GM21515 (cell line): ENCODE measurements at regions not wholly inside any gene's neighbourhood (a gene's known extent, or its start where the extent isn't known, plus 50 kb on each side); places are given as distances from the start of the nearest gene placed in this dataset.
"Not testable (repeated sequence)": the region's sequence is repeated elsewhere in the genome, so short reads cannot be mapped to it uniquely, and the experiment has no call there.

ENCODE experiments used
- ATAC-seq: cut with Tn5 transposase; IDR thresholded peaks from one replicate; pipeline ENCODE4 v1.9.1; 2021; ENCODE audit not compliant: unreplicated experiment

DNA sequence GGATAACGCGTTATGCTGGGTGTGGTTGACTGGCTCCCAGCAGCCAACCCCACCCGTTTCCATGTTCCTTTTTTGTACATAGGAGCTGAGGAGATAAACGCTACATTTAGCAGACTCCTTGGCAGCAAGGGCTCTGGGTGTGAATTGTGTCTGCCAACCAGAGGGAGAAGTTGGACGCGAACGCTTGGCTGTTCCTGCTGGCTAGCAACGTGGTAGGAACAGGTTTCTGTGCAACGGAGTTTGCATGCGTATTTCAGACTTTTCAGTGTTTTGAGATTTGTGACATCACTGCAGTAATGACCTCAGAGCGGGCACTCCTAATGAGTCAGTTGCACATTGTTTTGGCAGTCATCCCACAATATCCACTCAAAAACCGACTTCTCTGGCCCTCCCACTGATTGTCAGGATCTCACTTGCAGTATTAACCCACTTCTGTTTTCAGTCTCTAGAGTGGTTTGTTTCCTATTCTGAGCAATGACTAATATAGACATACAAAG, 98.7 kb upstream of the RGS1 start:
- ATAC-seq: peak; percentile 76

DNA sequence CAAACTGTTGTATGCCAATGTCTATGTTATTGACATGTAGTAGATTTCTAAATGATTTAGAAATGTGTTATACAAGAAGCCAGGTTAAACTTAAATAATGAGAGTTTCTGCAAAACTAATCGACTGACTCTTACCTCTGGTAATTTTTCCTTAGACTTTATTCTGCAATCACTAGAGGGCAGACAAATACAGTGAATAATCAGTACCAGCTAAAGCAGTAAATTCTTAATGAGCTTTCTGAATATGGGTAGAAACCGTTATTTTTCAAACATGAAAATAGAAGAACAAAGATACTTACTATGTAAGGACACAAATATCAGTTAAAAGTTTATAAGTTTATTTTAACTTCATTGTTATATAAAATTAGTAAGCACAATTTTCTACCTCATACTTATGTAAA, 97.9 kb upstream of the RGS1 start:
- peak; percentile 44 for ATAC-seq

DNA sequence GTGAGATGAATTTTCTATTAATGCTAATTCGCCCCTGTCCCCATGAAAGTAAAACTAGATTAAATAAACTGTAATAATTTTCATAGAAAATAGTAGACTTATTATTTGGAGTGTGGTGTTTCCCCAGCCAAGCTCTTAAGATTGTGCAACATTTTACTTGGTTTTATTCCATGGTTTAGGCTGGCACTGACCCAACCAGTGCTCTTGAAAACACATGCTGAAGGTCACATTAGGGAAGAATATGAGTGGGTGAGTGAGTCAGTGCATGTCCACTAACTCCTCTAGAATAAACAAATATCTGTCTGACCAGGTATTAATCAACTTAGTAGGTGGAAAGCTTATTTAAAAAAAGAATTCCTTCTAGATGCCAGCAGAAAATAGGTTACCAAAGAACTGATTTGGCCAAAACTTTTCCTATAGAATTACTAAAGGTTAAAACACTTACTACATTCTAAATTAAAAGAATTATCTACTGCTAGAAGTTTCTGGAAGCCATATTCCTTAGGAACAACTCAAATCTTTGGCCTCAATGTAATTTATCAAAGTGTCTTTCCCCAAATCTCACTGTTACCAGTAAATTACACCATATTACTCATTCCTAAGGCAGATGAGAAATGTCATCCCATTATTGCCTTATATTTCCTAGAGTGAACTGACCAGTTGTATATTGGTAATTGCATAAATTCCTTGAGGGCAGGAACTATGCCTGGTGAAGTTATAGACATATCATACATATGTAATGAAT, 89.7 kb upstream of the RGS1 start:
- no peak for ATAC-seq

DNA sequence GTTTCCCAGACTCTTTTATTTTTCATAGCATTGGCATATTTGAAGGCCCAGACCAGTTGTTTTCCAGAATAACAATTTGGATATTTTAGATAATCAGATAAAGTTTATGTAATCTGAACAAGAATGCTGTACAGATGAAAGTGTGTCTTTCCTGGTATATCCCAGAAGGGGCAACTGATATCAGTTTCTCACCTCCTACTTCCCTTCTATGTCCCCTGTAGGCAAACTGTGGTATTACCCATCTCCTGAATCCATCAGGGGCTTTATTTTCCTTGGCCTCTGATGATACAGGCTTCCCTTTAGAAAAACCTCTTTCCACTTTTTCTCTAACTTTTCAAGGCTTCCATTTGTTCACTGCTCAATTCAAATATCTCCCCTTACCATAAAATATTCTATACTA, 87.5 kb upstream of the RGS1 start:
- no peak for ATAC-seq

DNA sequence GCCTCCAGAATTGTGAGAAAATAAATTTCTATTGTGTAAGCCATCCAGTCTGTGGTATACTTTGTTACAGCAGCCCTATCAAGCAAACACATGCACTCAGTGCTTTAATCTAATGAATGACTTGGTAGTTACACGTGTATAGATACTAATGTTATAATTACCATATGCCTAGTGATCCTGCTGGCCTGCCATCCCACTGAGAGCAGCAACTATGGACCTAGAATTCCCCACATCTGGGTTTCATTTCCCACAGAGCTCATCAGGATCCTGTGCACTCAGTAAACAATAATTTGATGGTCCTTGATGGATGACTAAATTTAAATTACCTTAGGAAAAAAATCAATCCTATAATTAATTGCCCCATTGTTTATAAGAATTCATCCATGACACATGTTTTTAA, 86.5 kb upstream of the RGS1 start:
- no peak for ATAC-seq

DNA sequence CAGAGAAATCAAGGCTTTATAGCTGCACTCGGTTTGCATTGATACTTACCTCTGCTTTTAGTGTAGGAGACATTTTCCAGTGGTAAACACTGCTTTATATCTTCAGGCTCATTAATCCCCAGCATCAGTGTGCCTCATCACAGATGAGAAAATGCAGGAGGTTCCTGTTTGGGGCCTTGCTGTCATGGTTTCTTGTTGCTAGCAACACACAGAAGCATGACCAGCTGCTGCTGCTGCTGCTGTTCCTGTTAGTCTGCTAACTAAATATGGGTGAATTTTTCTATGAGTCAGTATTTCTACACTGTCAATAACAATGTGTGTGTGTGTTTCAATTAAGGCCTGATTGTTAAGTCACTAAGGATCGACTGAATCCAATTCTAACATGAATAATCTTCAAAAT, 85.8 kb upstream of the RGS1 start:
- ATAC-seq: no peak

DNA sequence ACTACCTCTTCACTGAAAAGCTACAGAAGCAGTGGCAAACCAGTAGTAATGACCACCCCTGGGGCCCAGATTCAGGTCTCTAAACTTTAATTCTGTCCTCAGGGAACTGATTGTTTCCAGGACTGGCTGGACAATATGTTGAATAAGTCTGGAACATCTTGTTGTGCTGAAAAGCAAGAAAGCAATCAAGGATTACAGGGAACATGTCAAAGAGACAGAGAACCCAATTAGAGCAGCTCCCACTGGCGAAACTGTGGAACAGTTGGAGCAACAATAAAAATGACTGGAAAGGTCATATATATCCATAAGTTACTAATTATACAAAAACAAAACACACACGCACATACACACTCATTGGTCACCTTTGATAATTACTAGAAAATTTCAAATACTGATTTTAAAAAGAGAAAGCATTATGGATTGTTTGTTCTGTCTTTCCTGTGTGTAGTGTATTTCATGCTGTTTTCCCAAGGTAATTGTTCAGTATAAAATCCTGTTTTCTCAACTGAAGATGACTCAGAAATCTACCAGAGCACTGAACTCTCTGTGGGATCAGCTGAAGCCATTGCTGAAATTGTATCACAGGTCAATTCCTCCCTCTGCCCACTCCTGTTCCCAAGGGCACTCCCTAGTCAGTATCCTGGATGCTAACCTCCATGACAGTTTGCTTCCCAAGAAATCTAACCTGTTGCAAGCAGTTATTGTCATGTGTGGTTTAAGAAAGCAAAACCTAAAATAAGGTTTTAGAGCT, 83.6 kb upstream of the RGS1 start:
- ATAC-seq: no peak

DNA sequence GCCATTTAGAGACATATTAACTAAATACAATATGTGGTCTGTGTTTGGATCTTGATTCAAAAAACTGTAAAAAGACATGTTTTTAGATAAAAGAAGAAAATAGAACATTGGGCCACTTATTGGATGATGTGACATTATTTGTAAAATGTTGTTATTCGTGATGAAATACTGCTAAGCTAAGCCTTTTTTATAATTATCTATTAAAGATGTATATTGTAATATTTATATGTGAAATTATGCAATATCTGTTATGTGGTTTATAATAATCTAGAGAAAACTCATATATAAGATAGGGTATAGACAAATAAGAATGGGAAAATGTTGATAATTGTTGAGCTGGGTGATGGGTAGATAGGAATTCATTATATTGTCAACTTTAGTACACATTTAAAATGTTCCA, 82.0 kb upstream of the RGS1 start:
- no peak for ATAC-seq

DNA sequence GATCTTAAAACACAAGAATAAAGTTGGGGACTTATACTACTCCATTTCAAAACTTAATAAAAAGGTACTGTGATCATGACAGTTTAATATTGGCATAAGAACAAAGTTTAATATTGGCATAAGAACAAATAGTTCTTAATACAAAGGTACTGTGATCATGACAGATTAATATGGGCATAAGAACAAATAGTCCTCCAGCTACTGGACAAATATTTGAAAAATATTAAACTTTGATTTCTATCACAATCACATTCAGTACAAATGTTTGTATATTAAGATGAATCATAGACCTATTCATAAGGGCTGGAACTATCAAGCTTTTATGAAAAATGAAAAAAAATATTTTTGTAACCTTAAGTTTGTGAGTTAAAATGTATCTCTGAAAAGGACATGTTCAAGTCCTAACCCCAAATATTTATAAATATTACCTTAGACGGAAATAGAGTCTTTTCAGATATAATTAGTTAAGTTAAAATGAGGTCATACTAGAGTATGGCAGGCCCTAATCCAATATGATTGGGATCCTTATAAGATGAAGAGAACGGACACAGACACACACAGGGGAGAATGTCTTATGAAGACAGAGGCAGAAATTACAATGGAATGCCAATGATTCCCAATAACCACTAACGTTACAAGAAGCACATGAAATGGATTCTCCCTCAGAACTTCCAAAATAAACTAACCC, 79.1 kb upstream of the RGS1 start:
- no peak for ATAC-seq

DNA sequence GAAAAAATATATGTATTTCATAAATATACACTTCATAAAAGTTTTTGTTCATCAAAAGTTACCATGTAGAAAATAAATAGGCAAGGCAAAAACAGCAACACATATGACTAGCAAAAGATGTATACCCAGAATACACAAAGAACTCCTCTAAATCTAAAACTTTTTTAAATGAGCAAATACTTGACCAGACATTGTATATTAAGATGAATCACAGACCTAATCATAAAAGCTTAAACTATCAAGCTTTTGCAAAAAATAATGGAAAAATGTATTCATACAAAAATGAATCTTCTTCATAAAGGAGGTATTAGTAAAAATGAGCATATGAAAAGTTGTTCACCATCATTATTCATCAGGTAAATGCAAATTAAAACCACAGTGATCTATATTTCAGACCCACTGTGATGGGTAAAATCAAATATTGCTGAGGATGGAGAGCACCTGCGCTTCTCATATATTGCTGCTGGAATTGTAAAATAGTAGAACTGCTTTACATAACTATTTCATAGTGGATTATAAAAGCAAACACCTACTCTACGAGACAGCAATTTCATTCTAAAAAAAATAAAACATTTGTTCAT, 78.3 kb upstream of the RGS1 start:
- no peak for ATAC-seq

DNA sequence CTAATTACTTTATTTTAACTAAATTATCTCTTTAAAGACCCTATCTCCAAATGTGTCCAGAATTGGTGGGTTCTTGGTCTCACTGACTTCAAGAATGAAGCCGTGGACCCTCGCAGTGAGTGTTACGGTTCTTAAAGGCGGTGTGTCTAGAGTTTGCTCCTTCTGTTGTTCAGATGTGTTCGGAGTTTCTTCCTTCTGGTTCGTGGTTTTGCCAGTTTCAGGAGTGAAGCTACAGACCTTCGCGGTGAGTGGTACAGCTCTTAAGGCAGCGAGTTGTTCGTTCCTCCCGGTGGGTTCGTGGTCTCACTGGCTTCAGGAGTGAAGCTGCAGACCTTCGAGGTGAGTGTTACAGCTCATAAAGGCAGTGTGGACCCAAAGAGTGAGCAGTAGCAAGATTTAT, 77.5 kb upstream of the RGS1 start:
- not testable (repeated sequence) for ATAC-seq

DNA sequence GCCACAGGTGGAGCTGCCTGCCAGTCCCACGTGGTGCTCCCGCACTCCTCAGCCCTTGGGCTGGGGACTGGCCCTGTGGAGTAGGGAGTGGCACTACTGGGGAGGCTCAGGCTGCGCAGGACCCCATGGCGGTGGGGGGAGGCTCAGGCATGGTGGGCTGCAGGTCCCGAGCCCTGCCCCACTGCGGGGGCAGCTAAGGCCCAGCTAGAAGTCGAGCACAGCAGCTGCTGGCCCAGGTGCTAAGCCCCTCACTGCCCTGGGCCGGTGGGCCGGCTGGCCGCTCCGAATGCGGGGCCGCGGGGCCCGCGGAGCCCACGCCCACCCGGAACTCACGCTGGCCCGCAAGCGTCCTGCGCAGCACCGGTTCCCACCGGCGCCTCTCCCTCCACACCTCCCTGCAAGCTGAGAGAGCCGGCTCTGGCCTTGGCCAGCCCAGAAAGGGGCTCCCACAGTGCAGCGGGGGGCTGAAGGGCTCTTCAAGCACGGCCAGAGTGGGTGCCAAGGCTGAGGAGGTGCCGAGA, 76.5 kb upstream of the RGS1 start:
- not testable (repeated sequence) for ATAC-seq

DNA sequence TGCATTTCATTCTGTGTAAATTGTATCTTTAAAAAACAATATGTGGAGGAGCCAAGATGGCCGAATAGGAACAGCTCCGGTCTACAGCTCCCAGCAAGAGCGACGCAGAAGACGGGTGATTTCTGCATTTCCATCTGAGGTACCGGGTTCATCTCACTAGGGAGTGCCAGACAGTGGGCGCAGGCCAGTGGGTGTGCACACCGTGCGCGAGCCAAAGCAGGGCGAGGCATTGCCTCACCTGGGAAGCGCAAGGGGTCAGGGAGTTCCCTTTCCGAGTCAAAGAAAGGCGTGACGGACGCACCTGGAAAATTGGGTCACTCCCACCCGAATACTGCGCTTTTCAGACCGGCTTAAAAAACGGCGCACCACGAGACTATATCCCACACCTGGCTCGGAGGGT, 75.0 kb upstream of the RGS1 start:
- not testable (repeated sequence) for ATAC-seq

DNA sequence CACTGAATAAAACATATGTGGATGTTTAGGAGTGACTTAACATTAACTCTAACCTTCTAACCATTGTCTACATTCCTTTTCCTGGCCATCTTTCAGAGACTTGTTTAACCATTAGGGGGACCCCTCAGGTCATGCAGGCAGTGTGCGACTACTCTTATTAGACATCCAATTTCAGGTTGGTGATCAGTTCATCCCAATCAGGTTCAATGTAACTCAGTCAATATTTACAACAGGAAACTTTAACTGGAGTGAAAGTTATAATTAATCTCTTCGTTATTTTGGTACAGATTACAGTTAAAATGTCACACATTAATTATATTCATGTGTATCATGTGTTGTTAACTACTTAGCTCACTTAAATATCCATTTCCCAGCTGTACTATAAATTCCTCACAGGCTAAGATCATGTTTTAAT, 68.8 kb upstream of the RGS1 start:
- ATAC-seq: peak; percentile 91

DNA sequence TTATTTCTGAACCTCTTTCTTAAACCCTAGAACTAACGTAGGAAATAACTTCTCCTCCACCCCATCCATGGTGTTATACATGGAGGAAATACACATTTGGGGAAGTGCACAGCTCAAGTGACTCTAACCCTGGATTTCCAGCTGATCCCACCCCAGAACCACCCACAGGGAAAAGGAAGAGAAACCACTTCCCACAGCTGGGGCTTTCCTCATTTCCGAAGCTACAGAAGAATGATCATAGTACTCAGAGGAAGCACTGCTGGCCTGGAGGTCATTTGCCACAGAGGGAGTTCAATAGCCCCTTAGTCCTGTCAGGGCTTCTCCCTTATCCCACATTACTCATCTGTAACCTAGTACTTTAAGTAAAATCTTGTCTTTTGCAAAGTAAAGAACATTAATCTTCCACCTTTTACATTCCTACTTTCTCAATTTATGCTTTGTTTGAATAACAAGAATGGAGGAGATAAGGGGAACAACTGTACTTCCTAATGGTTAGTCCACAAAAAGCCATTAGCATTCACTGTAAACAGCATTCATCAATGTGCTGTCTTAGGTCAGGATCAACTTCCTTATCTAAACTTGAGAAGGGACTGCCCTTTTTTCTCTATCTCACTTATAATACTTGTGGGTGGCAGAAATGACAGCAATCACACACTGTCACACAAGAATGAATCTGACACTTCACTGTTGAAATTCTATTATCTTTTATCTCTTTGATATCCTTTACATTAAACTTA, 63.0 kb upstream of the RGS1 start:
- ATAC-seq: no peak

DNA sequence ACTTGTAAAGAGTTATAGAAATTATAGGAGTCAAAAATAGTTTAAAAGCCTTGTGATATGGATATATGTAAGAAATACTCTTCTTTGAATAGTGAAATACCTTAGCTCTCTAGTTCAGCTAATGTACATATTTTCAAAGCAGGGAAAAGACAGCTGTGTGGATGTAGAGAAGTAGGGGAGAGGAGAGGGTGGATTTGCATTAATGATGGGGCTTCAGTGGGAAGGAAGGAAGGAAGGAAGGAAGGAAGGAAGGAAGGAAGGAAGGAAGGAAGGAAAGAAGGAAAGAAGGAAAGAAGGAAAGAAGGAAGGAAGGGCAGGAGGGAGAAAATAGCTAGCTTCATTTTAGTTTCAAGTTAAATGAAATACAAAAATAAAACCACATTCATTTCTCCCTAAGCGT, 62.4 kb upstream of the RGS1 start:
- ATAC-seq: no peak

DNA sequence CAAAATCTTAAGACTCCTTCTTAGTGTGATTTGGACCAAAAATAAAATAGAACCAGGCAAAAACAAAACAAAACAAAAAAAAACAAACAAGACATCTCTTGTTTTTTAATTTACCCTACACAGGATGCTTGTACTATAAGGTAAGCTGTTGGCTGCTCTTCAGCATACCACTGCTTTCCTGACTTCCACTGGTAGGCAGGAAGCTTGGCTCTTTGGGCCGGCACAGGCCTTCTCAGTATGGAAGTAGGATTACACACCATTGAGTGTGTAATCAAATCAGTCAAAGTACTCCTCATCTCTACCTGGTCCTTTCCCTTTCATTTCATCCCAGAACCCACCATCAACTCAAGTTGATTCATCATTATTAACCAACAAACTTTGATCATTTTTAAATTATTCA, 61.9 kb upstream of the RGS1 start:
- ATAC-seq: no peak

DNA sequence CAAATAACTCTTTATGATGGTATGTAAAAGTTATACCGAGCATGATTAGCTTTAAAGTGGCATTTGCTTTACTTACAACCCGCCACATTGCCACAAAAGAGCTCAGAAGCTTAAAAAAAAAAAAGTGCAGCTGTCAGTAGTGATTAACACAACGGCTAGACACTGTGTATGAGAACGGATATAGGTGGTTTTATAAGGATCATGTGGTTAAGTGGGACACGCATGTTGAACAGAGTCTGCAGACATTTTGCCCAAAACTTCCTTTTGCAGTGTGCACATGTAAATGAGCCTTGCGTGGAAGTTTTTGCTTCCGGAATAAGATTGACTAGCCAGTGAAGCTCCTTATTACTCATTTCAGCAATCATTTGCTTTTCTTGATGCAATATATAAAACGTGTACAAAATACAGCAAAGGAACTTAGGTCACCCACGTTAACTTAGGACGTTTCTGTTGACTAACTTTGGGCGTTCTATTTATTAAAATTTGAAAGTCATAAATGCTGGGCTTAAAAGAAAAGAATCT, 58.7 kb upstream of the RGS1 start:
- ATAC-seq: peak; percentile 98

DNA sequence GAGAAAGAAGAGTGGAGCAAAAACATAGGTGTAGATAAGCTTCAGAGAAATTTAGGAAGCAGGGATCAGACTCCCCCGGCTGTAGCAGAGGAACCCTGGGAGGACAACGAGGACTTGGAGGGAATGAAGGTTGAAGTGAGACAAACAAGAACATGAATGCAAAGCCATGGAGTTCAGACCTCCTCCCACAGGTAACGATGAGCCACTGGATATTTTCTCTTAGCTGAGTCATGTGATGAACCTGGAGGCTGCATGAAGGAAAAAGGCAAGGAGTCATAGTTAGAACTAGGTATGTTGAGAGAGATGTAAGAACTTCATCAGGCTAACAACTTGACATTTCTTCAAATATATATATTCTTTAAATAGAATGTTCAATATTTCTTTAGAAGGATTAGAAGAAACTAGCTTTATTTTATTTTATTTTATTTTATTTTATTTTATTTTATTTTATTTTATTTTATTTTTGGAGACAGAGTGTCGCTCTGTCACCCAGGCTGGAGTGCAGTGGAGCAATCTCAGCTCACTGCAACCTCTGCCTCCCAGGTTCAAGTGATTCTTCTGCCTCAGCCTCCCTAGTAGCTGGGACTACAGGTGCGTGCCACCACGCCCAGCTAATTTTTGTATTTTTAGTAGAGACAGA, 57.7 kb upstream of the RGS1 start:
- ATAC-seq: not testable (repeated sequence)

DNA sequence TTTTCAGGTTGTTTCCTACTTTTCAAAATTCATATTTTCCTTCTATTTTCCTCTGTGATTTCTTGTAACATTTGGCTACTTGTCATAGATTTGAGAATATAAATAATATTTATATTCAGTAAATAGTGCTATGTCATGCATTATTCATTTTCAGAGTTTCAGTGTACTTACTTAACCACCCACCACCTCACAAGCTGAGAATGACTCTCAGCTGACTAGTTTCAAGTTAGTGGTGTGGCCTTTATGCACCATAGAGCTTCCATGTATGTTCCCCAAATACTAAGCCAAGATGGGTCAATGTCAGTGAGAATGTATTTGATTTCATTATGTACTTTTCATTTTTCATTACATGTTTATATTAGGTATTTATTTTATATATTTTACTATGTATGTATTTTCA, 56.9 kb upstream of the RGS1 start:
- peak; percentile 34 for ATAC-seq
